K562 (cell line): ENCODE measurements at regions not wholly inside any gene's neighbourhood (a gene's known extent, or its start where the extent isn't known, plus 50 kb on each side); places are given as distances from the start of the nearest gene placed in this dataset.

Experiments used
- ATF2 ChIP-seq: sonication (generic); formaldehyde crosslinking; IDR thresholded peaks from 2 replicates; pipeline ENCODE4 v1.8.1; 2022; ENCODE audit warnings: missing genetic modification reagents
- CAMTA2 ChIP-seq: fragments of 250-450 bp; sonication (Bioruptor Pico); conservative IDR thresholded peaks from 2 replicates; pipeline ENCODE4 v1.5.1; 2022
- FOXK2 ChIP-seq, 2 experiments: fragments of 450-650 bp; IDR thresholded peaks in 1 of 2; conservative IDR thresholded peaks in 1 of 2; 2 replicates each; pipeline ENCODE4 v1.6.1; 2016; ENCODE audit warnings: low read depth in 2 of 2, mild to moderate bottlenecking in 1 of 2
- HMG20A ChIP-seq: fragments of 450-650 bp; formaldehyde crosslinking; conservative IDR thresholded peaks from 2 replicates; pipeline ENCODE4 v1.4.0; 2020; ENCODE audit warnings: mild to moderate bottlenecking, mixed read lengths
- HMG20B ChIP-seq: fragments of 250-450 bp; sonication (Bioruptor Pico); IDR thresholded peaks from 2 replicates; pipeline ENCODE4 v1.5.0; 2021; ENCODE audit warnings: mild to moderate bottlenecking
- KHSRP ChIP-seq: fragments of 450-650 bp; IDR thresholded peaks from 2 replicates; pipeline ENCODE4 v1.6.1; 2017
- PPARD ChIP-seq: fragments of 250-450 bp; sonication (Bioruptor Pico); IDR thresholded peaks from 2 replicates; pipeline ENCODE4 v1.8.0; 2022; ENCODE audit warnings: inconsistent platforms, mild to moderate bottlenecking, moderate library complexity
- PTRF ChIP-seq: fragments of 450-650 bp; IDR thresholded peaks from 2 replicates; pipeline ENCODE4 v1.6.1; 2016; ENCODE audit warnings: mild to moderate bottlenecking, missing genetic modification characterization, missing compliant biosample characterization
- PURB ChIP-seq: sonication (generic); formaldehyde crosslinking; IDR thresholded peaks from 2 replicates; pipeline ENCODE4 v1.9.0; 2021; ENCODE audit warnings: low read depth, mild to moderate bottlenecking, missing genetic modification reagents
- RHOXF2B ChIP-seq: fragments of 250-450 bp; sonication (Bioruptor Pico); conservative IDR thresholded peaks from 2 replicates; pipeline ENCODE4 v1.5.1; 2021
- SMARCE1 ChIP-seq: fragments of 450-650 bp; IDR thresholded peaks from 2 replicates; pipeline ENCODE4 v1.7.1; 2016; ENCODE audit warnings: mild to moderate bottlenecking
- TBP ChIP-seq: optimal IDR thresholded peaks from 2 replicates; pipeline ENCODE3; 2011; ENCODE audit warnings: low read depth, low read length, improper control_type of control experiment
- ZNF316 ChIP-seq: fragments of 450-650 bp; IDR thresholded peaks from 2 replicates; pipeline ENCODE4 v1.6.1; 2016
- ZNF324 ChIP-seq: fragments of 250-450 bp; sonication (Bioruptor Pico); IDR thresholded peaks from 2 replicates; pipeline ENCODE4 v1.4.0; 2020; ENCODE audit warnings: mild to moderate bottlenecking
- ZNF354B ChIP-seq: fragments of 250-450 bp; sonication (Bioruptor Pico); IDR thresholded peaks from 2 replicates; pipeline ENCODE4 v1.4.0; 2020
- ZZZ3 ChIP-seq: fragments of 450-650 bp; IDR thresholded peaks from 2 replicates; pipeline ENCODE4 v1.6.1; 2016; ENCODE audit warnings: antibody characterized with exemption, mild to moderate bottlenecking, moderate library complexity
- TF ChIP-seq, protein P1 (sequence below): sonication (generic); formaldehyde crosslinking; IDR thresholded peaks from 2 replicates; pipeline ENCODE4 v1.8.1; 2023; ENCODE audit warnings: mild to moderate bottlenecking, missing genetic modification reagents
- TF ChIP-seq, protein P2 (sequence below), 2 experiments: fragments of 450-650 bp in 1 of 2; sonication (generic) in 1 of 2; formaldehyde crosslinking; conservative IDR thresholded peaks; 2 replicates each; pipeline versions ENCODE4 v1.4.0 to v1.8.1; 2020 to 2022; ENCODE audit warnings: mild to moderate bottlenecking in 1 of 2, missing genetic modification reagents in 1 of 2
- TF ChIP-seq, protein P3 (sequence below), 2 experiments: fragments of 200-800 bp in 1 of 2; sonication (Bioruptor generic) in 1 of 2; sonication (generic) in 1 of 2; formaldehyde crosslinking in 1 of 2; IDR thresholded peaks in 1 of 2; conservative IDR thresholded peaks in 1 of 2; 2 replicates each; pipeline versions ENCODE4 v1.5.0 to v1.6.1; 2016 to 2020; ENCODE audit warnings: missing compliant biosample characterization in 1 of 2, missing genetic modification characterization in 1 of 2, missing genetic modification reagents in 1 of 2
- TF ChIP-seq, protein P4 (sequence below): sonication (generic); formaldehyde crosslinking; IDR thresholded peaks from 2 replicates; pipeline ENCODE4 v1.8.0; 2022; ENCODE audit warnings: mild to moderate bottlenecking, missing genetic modification reagents

DNA sequence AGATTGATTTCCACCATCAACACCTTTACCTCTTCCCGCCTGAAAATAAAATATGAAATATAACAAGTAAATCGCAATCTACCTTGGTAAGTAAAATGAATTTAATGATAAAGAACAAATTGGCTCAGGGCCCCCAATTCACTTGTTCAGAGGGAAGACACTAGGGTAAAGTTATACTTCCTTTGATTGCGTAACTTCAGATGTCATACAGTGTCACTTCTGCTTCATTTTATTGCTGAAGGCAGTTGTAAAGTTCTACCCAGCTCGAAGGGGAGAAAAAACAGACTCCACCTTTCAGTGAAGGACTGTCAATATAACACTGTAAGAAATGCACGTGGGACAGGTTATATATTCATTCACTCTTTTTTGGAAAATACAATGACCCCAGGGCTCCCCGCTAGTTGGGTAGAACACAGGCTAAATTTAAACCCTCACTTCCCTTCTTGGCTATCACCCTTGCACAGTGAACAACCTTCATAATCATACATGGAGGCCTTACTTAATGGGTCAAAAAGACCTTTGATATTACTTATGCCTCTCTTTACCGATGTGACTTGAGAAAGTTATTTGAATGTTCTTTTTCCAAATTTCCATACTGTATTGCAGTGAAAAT, 848.8 kb downstream of the MAT2B start (continued):
- TF ChIP-seq ZZZ3 (no peak), HMG20B (CRISPR knock-in tag) (no peak), ZNF324 (CRISPR knock-in tag) (no peak), CAMTA2 (CRISPR knock-in tag) (no peak), RHOXF2B (no peak), KHSRP (no peak), SMARCE1 (0 out of 2 replicates have a peak, but pooled peaks have one; percentile 21), PTRF (tag) (no peak), PURB (CRISPR knock-in tag) (no peak), ATF2 (no peak), FOXK2 (conservative IDR thresholded peaks at IDR 0.05 in 1 of 2, IDR thresholded peaks at IDR 0.05 in 1 of 2; ENCODE audit: low read depth in 2 of 2) (no peak), ZNF354B (CRISPR knock-in tag) (no peak), ZNF316 (no peak), TBP (no peak), PPARD (CRISPR knock-in tag) (no peak), HMG20A (CRISPR knock-in tag) (no peak)
- TF ChIP-seq, protein P1, sequence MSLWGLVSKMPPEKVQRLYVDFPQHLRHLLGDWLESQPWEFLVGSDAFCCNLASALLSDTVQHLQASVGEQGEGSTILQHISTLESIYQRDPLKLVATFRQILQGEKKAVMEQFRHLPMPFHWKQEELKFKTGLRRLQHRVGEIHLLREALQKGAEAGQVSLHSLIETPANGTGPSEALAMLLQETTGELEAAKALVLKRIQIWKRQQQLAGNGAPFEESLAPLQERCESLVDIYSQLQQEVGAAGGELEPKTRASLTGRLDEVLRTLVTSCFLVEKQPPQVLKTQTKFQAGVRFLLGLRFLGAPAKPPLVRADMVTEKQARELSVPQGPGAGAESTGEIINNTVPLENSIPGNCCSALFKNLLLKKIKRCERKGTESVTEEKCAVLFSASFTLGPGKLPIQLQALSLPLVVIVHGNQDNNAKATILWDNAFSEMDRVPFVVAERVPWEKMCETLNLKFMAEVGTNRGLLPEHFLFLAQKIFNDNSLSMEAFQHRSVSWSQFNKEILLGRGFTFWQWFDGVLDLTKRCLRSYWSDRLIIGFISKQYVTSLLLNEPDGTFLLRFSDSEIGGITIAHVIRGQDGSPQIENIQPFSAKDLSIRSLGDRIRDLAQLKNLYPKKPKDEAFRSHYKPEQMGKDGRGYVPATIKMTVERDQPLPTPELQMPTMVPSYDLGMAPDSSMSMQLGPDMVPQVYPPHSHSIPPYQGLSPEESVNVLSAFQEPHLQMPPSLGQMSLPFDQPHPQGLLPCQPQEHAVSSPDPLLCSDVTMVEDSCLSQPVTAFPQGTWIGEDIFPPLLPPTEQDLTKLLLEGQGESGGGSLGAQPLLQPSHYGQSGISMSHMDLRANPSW (CRISPR knock-in tag), result no peak
- TF ChIP-seq, protein P2, sequence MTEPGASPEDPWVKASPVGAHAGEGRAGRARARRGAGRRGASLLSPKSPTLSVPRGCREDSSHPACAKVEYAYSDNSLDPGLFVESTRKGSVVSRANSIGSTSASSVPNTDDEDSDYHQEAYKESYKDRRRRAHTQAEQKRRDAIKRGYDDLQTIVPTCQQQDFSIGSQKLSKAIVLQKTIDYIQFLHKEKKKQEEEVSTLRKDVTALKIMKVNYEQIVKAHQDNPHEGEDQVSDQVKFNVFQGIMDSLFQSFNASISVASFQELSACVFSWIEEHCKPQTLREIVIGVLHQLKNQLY (CRISPR knock-in tag; conservative IDR thresholded peaks at IDR 0.05), result no peak
- TF ChIP-seq, protein P3, sequence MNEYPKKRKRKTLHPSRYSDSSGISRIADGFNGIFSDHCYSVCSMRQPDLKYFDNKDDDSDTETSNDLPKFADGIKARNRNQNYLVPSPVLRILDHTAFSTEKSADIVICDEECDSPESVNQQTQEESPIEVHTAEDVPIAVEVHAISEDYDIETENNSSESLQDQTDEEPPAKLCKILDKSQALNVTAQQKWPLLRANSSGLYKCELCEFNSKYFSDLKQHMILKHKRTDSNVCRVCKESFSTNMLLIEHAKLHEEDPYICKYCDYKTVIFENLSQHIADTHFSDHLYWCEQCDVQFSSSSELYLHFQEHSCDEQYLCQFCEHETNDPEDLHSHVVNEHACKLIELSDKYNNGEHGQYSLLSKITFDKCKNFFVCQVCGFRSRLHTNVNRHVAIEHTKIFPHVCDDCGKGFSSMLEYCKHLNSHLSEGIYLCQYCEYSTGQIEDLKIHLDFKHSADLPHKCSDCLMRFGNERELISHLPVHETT (CRISPR knock-in tag; conservative IDR thresholded peaks at IDR 0.05 in 1 of 2, IDR thresholded peaks at IDR 0.05 in 1 of 2), result no peak
- TF ChIP-seq, protein P4, sequence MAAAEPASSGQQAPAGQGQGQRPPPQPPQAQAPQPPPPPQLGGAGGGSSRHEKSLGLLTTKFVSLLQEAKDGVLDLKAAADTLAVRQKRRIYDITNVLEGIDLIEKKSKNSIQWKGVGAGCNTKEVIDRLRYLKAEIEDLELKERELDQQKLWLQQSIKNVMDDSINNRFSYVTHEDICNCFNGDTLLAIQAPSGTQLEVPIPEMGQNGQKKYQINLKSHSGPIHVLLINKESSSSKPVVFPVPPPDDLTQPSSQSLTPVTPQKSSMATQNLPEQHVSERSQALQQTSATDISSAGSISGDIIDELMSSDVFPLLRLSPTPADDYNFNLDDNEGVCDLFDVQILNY (CRISPR knock-in tag), result no peak
